GM12891 (cell line): ENCODE measurements at regions not wholly inside any gene's neighbourhood (a gene's known extent, or its start where the extent isn't known, plus 50 kb on each side); places are given as distances from the start of the nearest gene placed in this dataset.

ENCODE experiments used
- POLR2A ChIP-seq: IDR thresholded peaks from 2 replicates; pipeline ENCODE4 v1.6.1; 2011; ENCODE audit warnings: low read depth, low read length, control low read depth
- POLR2AphosphoS5 ChIP-seq: IDR thresholded peaks from 2 replicates; pipeline ENCODE4 v1.6.1; 2011; ENCODE audit warnings: low read depth, low read length, control low read depth
- TAF1 ChIP-seq: IDR thresholded peaks from 2 replicates; pipeline ENCODE4 v1.6.1; 2011; ENCODE audit warnings: low read depth, low read length, control low read depth

DNA sequence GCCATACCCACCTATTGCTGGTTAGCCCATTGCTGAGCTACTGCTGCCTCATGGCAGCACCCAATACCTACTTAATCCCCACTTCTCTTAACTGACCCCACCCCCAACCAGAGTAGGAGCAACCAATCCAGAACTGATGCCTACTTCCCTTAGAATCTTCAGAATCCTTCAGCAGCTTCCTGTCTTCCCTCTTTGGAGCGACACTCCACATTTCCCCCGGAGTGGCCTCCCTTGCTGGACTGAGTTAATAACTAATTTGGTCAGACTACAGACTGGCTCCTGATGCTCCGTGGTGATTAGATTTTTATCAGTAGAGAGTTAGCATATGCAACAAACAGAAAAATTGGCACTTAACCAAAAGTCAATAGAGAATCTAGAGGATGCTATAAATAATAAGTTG, 51.2 kb upstream of the UBR2 start:
- no peak for TF ChIP-seq POLR2AphosphoS5
- TF ChIP-seq TAF1, result no peak
- TF ChIP-seq POLR2A, result no peak
